ENCODE measurements at regions not wholly inside any gene's neighbourhood (a gene's known extent, or its start where the extent isn't known, plus 50 kb on each side); places are given as distances from the start of the nearest gene placed in this dataset.
"Not testable (repeated sequence)": the region's sequence is repeated elsewhere in the genome, so short reads cannot be mapped to it uniquely, and the experiment has no call there.

GRCh38 chr6:4677011-4677750, 99.0 kb upstream of the CDYL start:
- DNase-seq (ENCODE audit: low read depth in 2 of 2), result no peak

GRCh38 chr6:4676016-4676415, 100.2 kb upstream of the CDYL start:
- DNase-seq (ENCODE audit: low read depth in 2 of 2), result no peak

GRCh38 chr6:4675121-4675520, 101.1 kb upstream of the CDYL start:
- no peak for DNase-seq (ENCODE audit: low read depth in 2 of 2)

- DNase-seq (ENCODE audit: low read depth in 2 of 2), result no peak
These were observed 102.3 kb upstream of the CDYL start for GRCh38 chr6:4673861-4674260.

GRCh38 chr6:4672772-4673171, 103.4 kb upstream of the CDYL start:
- DNase-seq (ENCODE audit: low read depth in 2 of 2), result peak in 1 of 2 donors; percentile 17

GRCh38 chr6:4671587-4672115, 104.6 kb upstream of the CDYL start:
- DNase-seq (ENCODE audit: low read depth in 2 of 2), result no peak

GRCh38 chr6:4670824-4671409, 105.3 kb upstream of the CDYL start:
- DNase-seq (ENCODE audit: low read depth in 2 of 2), result no peak

GRCh38 chr6:4670290-4670689, 105.9 kb upstream of the CDYL start:
- DNase-seq (ENCODE audit: low read depth in 2 of 2), result no peak

GRCh38 chr6:4668271-4669179, 107.7 kb upstream of the CDYL start:
- no peak for DNase-seq (ENCODE audit: low read depth in 2 of 2)

GRCh38 chr6:4667591-4667990, 108.6 kb upstream of the CDYL start:
- DNase-seq (ENCODE audit: low read depth in 2 of 2), result no peak

GRCh38 chr6:4666886-4667513, 109.2 kb upstream of the CDYL start:
- DNase-seq (ENCODE audit: low read depth in 2 of 2), result no peak

- no peak for DNase-seq (ENCODE audit: low read depth in 2 of 2)
These were observed 110.5 kb upstream of the CDYL start for GRCh38 chr6:4665489-4666417.

GRCh38 chr6:4664911-4665310, 111.3 kb upstream of the CDYL start:
- DNase-seq (ENCODE audit: low read depth in 2 of 2), result no peak

- DNase-seq (ENCODE audit: low read depth in 2 of 2), result no peak
These were observed 112.0 kb upstream of the CDYL start for GRCh38 chr6:4664117-4664626.

GRCh38 chr6:4662886-4663285, 113.3 kb upstream of the CDYL start:
- no peak for DNase-seq (ENCODE audit: low read depth in 2 of 2)

GRCh38 chr6:4661391-4661790, 114.8 kb upstream of the CDYL start:
- DNase-seq (ENCODE audit: low read depth in 2 of 2), result no peak

GRCh38 chr6:4660377-4661321, 115.6 kb upstream of the CDYL start:
- DNase-seq (ENCODE audit: low read depth in 2 of 2), result no peak

GRCh38 chr6:4659719-4660118, 116.5 kb upstream of the CDYL start:
- not testable (repeated sequence) for DNase-seq (ENCODE audit: low read depth in 2 of 2)

GRCh38 chr6:4658486-4658885, 117.7 kb upstream of the CDYL start:
- peak in 1 of 2 donors; percentile 41 for DNase-seq (ENCODE audit: low read depth in 2 of 2)

Measured in dermis microvascular lymphatic vessel endothelial cell (primary cell).